ENCODE measurements at regions not wholly inside any gene's neighbourhood (a gene's known extent, or its start where the extent isn't known, plus 50 kb on each side); places are given as distances from the start of the nearest gene placed in this dataset.
"Not testable (repeated sequence)": the region's sequence is repeated elsewhere in the genome, so short reads cannot be mapped to it uniquely, and the experiment has no call there.

DNA sequence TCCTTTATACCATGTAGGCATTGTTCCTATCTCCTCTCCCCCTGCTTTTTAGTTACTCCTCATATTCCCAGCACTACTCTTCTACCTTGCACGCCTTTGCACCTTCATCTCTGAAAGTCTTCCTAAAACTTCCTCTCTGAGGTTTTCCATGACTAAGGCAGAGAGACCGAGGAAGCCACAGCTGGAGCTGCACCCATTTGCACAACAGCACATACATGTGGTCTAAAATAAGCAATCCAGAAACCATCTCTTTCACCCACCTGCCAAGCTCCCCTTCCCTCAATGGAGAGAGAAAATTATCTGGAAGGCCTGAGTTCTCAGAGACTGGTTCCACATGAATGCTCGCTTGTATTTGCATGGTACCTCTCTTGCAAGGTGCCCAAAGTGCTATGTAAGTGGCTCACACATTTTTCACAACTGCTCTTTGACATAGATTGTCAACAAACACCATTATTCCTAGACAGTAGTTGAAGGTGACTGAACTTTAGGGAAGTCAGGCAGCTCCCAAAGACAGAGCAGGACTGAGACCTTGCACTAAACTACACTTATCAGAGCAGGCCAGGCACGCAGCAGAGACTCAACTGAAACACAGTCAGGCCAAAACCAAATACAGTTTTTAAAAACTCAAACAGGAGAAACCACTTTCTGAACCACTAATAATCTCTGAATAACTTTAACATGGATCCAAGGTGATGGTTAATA is 313.2 kb downstream of the TFAP2A start:
- DNase-seq, result no peak

DNA sequence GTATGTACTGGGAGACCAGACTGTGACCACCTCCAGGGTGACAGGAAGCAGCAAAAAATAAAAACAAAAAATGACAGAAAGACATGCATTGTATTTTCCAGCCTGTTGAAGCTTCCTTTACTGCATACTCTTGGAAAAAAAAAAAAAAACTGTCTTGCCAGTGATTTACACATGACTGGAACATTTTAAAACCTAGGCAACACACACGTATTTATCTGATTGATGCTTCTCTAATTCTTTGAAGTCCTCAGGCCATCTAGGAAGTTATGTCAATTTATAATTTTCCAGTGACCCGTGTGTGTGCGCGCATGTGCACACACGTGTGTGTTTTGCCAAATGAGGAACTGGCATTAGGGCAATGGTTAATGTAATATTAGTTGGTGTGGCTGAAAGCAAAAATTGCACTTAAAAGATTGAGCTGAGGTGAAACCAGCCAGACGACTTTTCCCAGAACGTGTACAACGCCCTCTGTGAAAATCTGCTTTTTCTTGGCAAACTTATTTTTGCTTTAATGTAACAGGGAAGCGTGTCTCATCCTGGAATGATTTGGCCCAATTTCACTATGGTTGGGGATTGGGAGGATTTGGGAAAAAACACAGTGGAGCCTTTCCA is 315.2 kb downstream of the TFAP2A start:
- no peak for DNase-seq

DNA sequence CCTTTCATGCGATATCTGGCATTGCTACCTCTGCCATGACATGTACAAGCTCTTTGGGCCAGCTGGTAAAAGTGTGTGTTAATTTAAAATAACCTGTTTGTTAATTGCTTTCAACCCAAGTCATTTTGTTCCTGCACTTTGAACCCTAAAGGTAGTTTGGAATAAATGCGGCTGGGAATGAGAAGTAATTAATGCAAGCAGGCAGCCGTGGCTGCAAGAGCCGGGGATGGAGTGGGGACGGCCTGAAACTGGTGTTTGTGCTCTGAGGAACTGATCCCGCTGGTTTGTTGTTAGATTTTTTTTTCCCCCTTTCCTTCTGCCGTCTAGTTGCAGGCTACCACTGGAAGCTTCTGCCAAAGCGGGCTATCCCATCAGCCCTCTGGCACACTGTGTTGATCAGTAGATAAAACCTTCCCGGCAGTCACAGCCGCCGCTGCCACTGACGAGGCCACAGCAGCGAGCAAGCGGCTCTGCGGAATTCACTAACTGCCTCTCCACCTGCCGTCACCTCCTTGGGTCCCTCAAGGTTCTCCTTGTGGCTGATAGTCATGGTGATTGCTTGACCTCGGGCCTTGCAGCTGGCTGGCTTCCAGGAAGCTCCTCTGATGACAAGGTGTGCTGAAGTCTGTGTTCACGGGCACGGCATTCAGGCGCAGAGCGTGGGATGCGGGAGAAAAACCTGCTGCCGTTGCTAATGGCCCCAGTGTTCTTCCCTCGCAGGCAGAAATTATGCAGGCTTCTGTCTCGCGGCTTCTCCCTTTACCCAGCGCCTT is 315.9 kb downstream of the TFAP2A start:
- DNase-seq, result no peak

DNA sequence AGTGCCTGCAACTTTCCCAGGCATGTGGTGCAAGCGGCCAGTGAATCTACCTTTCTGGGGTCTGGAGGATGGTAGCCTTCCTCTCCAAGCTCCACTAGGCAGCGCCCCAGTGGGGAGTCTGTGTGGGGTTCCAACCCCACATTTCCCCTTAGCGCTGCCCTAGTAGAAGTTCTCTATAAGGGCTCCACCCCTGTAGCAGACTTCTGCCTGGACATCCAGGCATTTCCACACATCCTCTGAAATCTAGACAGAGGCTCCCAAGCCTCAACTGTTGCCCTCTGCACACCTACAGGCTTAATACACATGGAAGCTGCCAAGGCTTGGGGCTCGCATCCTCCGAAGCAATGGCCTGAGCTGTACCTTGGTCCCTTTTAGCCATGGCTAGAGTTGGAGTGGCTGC is 321.6 kb downstream of the TFAP2A start:
- DNase-seq, result no peak

DNA sequence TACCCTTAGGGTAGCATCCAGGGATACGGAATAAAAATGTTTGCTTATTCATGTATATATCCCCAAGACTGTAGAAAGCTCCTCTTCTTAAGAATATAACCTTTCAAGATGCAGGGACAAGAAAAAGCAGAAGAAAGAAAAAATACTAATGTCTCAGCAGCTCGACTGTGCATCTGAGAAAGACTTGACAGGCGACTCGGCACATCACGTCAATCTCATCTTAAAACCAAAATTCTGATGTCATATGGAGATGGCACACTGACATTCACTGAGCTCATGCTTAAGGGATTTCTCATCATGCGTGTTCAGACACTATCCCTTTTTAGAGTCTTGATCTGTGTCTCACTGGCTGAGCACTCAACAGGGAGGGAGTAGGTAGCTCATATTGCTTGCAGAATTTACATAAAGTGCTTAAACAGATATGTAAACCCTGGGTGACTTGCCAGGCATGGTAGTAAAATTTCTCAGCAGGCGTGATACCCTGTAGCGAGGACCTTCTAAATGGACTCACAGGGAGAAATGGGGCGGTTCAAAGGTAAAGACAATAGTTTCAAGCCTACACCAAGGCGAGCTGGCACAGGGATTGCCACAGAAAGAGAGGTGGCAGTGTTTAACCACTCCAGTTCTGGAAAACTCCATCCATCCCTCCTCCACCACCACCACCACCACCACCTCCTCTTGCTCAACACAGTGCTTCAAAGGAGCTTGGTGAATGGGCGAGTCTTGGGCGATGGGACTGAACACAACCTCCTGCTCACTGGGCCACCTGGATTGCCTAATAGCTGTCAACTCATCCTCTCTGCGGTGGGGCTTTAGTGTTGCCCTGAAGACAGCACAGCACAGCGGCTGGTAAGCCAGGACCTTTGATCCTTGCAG is 330.5 kb downstream of the TFAP2A start:
- no peak for DNase-seq

DNA sequence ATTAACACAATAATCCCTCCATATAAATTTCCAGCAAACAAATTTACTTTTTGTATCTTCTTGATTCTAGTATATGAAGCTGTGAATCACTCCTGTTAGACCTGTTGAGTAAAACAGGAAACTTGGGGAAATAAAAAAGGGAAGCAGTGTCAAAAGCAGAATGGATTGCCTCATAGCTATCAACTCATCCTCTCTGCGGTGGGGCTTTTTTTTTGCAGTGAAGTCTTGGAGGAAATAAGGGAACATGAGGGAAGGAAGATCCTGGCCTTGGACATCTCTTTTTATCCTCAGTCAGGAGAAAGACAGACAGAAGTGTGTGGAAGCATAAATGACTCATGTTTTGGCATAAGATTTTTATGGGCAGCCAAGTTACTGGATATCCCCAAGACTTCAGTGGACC is 332.5 kb downstream of the TFAP2A start:
- DNase-seq, result no peak

DNA sequence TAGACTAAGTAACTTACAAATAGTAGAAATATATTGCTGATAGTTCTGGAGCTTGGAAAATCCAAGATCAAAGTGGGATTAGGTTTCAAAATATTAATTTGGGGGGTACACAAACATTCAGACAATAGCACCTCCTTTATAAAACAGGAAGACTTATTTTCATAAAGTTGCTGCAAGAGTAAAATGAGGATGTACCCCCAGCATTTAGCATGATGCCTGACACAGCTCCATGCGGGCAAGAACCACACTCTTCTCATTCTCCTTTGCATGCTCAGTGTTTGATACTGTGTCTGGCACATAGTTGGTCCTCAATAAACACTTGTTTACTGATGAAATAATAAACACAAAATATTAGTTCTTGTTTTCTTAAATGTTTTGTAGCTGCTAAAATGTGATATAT is 332.9 kb downstream of the TFAP2A start:
- no peak for DNase-seq

DNA sequence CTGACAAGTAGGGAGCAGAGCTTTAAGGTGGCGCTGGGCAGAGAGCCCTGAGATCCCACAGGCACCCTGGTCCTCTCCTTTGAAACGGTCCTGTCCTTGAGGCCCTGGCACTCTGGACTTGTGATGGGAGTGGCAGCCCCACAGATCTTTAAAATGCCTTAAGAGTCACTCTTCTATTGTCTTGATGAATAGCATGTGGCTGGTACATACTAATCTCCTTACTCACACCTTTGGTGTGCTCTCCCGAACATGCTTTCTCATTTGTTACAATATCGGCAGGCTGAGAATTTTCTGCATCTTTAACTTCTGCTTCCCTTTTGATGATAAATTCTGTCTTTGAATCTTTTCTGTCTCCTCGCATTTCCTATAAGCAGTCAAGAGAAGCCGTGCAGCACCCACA is 333.8 kb downstream of the TFAP2A start:
- DNase-seq, result no peak

DNA sequence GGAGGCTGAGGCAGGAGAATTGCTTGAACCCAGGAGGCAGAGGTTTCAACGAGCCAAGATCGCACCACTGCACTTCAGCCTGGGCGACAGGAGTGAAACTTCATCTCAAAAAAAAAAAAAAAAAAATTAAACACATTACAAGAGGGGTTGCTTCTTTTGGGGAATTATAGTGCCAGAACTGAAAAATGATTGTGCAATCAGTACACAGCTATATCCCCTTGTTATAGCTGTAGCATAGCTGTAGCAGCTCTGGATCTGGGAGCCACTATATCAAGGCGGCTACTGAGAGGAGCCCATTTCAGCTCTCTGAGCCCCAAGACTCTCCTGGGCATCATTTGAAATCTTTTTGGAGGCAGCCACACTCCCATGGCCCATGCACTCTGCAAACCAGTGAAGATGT is 334.3 kb downstream of the TFAP2A start:
- no peak for DNase-seq

DNA sequence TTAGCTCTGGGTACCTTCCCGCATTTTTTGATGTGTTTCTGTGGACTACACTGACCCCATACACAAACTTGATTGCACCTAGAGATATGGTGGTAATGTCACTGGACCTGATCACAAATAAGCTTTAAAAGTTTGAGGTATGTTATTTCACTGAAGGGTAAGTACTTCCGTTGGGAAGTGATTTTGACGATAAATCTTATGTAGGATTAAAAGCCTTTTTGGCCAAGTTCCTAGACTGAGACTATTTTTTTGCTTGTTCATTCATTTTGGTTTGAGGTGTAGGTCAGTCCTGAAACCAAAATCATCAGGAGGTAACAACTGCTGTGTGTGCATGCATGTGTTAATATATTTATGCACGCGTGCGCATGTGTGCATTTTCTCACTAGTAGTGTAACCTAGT is 336.3 kb downstream of the TFAP2A start:
- no peak for DNase-seq

DNA sequence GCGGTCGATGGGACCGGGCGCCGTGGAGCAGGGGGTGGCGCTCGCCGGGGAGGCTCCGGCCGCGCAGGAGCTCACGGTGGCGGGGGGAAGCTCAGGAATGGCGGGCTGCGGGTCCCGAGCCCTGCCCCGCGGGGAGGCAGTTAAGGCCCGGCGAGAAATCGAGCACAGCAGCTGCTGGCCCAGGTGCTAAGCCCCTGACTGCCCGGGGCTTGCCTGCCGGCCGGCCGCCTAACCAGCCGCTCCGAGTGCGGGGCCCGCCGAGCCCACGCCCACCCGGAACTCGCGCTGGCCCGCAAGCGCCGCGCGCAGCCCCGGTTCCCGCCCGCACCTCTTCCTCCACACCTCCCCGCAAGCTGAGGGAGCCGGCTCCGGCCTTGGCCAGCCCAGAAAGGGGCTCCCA is 340.1 kb downstream of the TFAP2A start:
- DNase-seq, result not testable (repeated sequence)

DNA sequence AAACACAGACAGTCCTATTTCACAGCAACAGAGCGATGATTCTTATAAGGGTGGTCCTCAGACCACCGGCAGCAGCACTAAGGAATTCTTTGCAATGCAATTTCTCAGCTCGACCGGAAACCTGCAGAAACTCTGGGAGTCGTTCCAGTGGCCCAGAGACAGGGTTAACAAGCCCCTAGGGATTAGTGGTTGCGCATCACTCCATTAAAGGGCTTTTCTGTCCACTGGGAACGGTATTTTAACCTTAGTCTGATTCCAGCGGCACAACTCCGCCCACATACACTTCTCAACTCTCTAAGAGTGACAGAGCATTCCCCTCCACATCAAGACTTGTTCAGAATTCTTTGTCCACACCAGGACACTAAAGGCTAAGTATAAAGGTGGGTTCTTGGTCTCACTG is 341.5 kb downstream of the TFAP2A start:
- DNase-seq, result no peak

DNA sequence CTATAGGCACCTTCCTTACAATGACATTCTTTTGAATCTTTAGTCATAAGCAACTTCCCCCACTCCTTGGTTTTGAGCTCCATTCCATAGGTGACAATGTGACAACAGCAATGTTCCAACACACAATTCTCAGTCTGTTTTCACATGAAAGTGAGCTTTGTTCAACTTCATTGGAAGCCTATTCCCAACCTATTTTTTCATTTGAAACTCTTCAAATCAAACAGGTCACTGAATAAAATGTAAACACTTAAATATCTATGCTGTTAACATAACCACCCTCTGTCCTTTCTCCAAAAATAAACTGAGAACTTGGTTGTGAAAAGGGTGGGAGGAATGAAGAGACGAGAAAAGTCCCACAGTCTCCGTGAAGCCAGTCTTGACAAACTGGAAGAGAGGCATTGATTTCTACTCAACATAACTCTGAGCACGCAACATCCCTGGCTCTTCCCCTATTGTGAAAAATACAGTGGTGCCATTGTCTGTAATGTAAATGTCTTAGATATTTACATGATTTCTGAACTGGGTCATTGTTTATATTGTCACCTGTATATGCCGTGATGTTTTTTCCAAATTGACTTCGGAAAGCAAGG is 343.1 kb downstream of the TFAP2A start:
- DNase-seq, result no peak

DNA sequence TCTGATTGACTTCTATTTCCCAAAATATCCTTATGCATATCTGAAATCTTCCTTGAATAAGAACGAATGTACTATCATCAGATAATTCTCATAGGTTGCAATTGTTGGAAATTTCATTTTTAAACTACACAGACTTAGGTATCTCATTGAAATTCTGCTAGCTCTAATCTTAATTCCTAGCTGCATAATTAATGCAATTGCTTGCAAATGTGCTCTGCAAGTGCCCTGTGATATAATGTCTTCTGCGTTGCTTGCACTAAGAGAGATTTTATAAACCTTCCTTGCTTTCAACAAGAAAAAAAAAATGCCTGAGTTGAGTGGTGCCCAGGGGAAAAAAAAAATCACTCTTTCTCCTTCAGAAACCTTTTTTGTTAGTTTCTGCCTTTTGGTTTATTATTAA is 354.9 kb downstream of the TFAP2A start:
- DNase-seq, result no peak

DNA sequence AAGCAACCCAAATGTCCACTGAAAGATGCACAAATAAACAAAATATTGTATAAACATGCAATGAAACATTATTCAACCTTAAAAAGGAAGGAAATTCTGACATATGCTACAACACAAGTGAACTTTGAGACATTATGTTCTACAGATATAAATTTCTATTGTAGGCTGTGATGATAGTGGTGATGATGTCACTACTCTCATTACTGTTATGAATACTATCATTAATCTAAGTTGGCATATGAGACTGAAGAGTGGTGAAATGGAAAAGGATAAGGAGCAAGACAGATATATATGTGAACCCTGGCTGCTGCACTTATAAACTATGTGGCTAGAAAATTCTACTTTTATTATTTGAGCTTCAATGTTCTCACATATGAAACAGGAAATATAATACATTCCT is 360.2 kb downstream of the TFAP2A start:
- no peak for DNase-seq

DNA sequence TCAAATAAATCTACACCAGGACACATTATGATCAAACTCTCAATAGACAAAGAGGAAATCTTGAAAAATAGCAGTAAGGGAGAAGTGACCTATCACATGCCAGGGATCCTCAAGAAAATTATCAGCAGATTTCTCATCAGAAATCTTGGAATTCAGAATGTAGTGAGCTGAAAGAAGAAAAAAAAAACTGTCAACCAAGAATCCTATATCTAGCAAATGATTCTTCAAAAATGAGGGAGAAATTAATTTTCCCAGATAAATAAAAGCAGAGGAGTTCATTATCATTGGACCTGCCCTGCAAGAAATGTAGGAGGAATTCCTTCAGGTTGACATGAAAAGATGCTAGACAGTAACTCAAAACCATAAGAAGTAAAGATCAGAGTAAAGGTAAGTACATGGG is 363.6 kb downstream of the TFAP2A start:
- DNase-seq, result no peak

DNA sequence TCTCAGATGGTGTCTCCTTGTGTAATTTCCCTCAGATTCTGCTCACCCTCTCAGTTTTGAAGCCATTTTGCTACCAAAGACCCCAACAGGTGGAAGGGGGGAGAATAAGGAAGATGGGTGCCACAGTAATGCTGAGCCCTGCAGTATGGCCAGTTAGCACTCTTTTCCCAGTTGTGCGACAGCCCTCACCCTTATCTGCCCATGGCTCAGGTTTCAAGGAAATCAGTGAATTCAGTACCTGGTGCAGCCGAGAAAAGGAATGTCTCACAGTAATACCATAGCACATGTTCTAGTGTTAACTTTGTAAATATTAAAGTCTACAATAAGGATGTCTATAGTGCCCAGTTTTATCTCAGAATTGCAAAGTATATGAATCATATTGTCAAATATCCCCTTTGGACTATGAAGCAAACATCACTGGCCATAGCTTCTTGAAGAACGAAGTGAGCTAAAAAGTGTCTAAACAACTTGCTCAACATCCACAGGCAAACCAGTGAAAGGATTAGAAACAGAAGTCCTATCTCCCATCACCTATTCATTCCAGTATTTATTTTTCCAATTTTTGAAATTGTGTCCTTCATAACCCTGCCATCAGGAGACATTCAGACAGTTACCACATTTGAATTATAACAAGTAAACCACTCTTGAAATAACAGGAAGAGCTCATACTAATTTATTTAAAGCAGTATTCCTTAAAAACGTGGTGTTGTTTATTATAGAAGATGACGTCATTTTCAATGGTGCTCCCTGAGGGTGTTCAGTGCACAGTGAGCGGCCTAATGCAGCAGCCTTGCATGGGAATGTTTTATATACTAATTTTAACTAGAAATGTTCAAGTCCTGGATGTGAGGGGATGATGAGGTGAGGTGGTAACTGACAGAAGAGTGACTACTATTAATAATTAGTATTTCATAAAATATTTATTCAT is 366.2 kb downstream of the TFAP2A start:
- DNase-seq, result no peak

DNA sequence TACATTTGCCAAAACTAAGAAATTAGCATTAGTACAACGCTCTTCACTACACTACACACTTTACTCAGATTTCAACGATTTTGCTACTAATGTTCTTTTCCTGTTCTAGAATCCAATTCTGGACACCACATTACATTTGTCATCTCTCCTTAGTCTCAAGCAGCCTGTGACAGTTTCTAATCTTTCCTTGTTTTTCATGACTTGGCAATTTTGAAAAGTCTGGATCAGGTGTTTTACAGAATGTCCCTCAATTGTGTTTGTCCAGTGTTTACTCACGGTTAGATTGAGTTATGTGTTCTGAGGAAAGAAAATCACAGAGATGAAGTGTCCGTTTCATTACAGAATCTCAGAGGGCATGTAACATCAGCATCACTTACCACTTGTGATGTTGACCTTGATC is 372.6 kb downstream of the TFAP2A start:
- no peak for DNase-seq

DNA sequence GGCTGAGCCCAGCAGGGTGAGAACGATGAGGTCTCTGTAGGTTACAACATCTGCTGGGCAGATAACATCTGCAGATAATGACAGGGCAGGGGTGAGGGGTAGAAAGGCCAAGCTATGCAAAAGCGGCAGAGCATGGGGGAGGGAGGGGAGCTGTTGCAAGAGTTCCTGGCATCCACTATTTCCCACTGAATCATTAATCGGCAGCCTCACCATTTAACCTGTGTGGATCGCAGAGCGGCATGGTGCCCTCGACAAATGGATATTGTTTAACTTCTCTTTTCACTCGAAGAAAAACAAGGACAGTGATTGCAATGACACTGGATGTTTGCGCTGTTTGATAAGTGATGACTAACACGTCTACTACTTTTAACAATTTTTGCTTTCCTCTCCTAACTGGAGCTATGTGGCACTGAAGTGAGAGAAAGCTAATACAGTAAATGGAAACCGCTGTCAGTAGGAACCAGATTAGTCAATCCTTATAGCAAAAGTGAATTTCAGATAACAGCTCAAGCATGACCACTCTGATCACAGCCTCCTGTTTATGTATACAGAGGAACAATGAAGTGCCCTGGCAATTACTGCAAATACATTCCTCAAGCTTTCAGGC is 381.5 kb downstream of the TFAP2A start:
- DNase-seq, result no peak

DNA sequence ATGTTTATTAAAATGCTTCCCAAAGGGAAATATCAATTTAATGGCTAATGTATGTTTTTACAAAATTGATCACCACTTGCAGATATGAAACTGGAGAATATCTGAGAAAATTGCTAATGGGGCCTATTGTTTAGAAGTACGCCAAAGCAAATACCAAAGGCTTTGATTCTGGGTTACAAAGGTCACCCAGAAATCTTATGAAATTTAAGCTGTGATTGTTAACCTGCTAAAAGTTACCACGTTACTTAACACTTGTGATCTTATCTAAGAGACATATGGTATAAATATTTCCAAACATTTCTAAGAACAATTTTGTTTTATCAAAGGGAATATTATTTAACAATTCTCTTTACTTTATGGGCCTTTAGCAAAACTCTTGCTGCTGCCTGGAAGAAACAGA is 383.3 kb downstream of the TFAP2A start:
- no peak for DNase-seq

DNA sequence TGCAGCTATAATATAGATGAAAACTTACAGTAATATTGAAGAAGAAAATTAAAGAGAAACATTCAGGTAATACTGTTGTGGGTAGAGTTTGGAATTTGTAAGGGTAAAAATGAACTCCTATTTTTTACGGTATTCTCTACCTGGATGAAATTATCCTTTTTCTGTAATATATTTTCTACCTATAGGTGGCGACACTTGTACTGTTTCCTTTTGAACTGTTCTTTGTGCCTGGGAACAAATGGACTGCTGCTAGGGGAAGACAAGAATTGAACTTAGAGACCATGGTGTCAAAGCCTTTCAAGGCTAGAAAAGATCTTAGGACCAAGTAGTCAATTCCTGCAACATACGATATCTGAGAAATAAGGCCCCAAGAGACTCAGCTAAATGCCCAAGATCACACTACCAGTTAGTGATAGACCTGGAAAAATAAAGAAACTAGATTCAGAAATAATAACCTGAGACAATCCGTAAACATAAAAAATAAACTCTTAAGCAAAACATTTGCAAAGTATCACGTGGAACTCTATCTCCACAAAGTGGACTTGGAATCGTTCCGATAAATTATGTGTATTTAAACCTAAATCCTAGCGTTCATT is 383.8 kb downstream of the TFAP2A start:
- DNase-seq, result no peak

Measured in activated CD8-positive, alpha-beta memory T cell treated with anti-CD3 and anti-CD28 coated beads, Interleukin-2, amount 50 U/mL, for 4 hours (primary cell).